ENCODE measurements at regions not wholly inside any gene's neighbourhood (a gene's known extent, or its start where the extent isn't known, plus 50 kb on each side); places are given as distances from the start of the nearest gene placed in this dataset.
"Not testable (repeated sequence)": the region's sequence is repeated elsewhere in the genome, so short reads cannot be mapped to it uniquely, and the experiment has no call there.

- H3K9me3 ChIP-seq (ENCODE audit: control insufficient read depth, insufficient read depth, low read depth, low read length): no peaks in the 10 kb centered on the region
- no peak overlapping the region for H3K4me2 ChIP-seq (ENCODE audit: extremely low read depth, insufficient read depth, low read length)
- TF ChIP-seq CTCF (conservative IDR thresholded peaks at IDR 0.05 in 1 of 2, IDR thresholded peaks at IDR 0.05 in 1 of 2; ENCODE audit: low read depth in 1 of 2, low read length in 2 of 2) (no peak), EZH2 (IDR thresholded peaks at IDR 0.05; ENCODE audit: low read length, missing control alignments) (no peak)
- no peak overlapping the region for H3K9ac ChIP-seq (ENCODE audit: insufficient read depth, low read length)
- no peak for DNase-seq (ENCODE audit: low read depth in 2 of 2)
- H3K27ac ChIP-seq (ENCODE audit: insufficient read depth, low read length): no peak overlapping the region
- H3K4me3 ChIP-seq (replicated peaks in 1 of 4; ENCODE audit: control extremely low read depth in 1 of 4, insufficient read depth in 1 of 4, low read depth in 3 of 4, low read length in 4 of 4): no peak overlapping the region
- H2AFZ ChIP-seq (ENCODE audit: low read length): no peak overlapping the region
- no peaks in the 10 kb centered on the region for H3K36me3 ChIP-seq (ENCODE audit: control insufficient read depth, insufficient read depth, low read length)
- H4K20me1 ChIP-seq (ENCODE audit: control insufficient read depth, extremely low read depth, insufficient read depth, low read length): no peaks in the 10 kb centered on the region
- H3K27me3 ChIP-seq (ENCODE audit: control insufficient read depth, insufficient read depth, low read length): no peaks in the 10 kb centered on the region
- no peaks in the 10 kb centered on the region for H3K79me2 ChIP-seq (ENCODE audit: control insufficient read depth, insufficient read depth, low read length)
- no peaks in the 10 kb centered on the region for H3K4me1 ChIP-seq (ENCODE audit: control insufficient read depth, extremely low read depth, insufficient read depth, low read length)
Observed at GRCh38 chr4:130029442-130029841, 933.5 kb downstream of the C4orf33 start.

- no peak overlapping the region for H3K9ac ChIP-seq (ENCODE audit: insufficient read depth, low read length)
- no peak overlapping the region for H3K4me3 ChIP-seq (replicated peaks in 1 of 4; ENCODE audit: control extremely low read depth in 1 of 4, insufficient read depth in 1 of 4, low read depth in 3 of 4, low read length in 4 of 4)
- H3K27me3 ChIP-seq (ENCODE audit: control insufficient read depth, insufficient read depth, low read length): no peaks in the 10 kb centered on the region
- no peaks in the 10 kb centered on the region for H3K9me3 ChIP-seq (ENCODE audit: control insufficient read depth, insufficient read depth, low read depth, low read length)
- H3K27ac ChIP-seq (ENCODE audit: insufficient read depth, low read length): no peak overlapping the region
- H2AFZ ChIP-seq (ENCODE audit: low read length): no peak overlapping the region
- no peak for DNase-seq (ENCODE audit: low read depth in 2 of 2)
- H3K4me2 ChIP-seq (ENCODE audit: extremely low read depth, insufficient read depth, low read length): no peak overlapping the region
- no peaks in the 10 kb centered on the region for H4K20me1 ChIP-seq (ENCODE audit: control insufficient read depth, extremely low read depth, insufficient read depth, low read length)
- H3K36me3 ChIP-seq (ENCODE audit: control insufficient read depth, insufficient read depth, low read length): no peaks in the 10 kb centered on the region
- no peaks in the 10 kb centered on the region for H3K79me2 ChIP-seq (ENCODE audit: control insufficient read depth, insufficient read depth, low read length)
- TF ChIP-seq EZH2 (IDR thresholded peaks at IDR 0.05; ENCODE audit: low read length, missing control alignments): no peak
- no peak for TF ChIP-seq CTCF (conservative IDR thresholded peaks at IDR 0.05 in 1 of 2, IDR thresholded peaks at IDR 0.05 in 1 of 2; ENCODE audit: low read depth in 1 of 2, low read length in 2 of 2)
- H3K4me1 ChIP-seq (ENCODE audit: control insufficient read depth, extremely low read depth, insufficient read depth, low read length): no peaks in the 10 kb centered on the region
Observed at GRCh38 chr4:130031858-130032257, 935.9 kb downstream of the C4orf33 start.

- not testable (repeated sequence) for H3K4me2 ChIP-seq (ENCODE audit: extremely low read depth, insufficient read depth, low read length); H3K4me3 ChIP-seq (replicated peaks in 1 of 4; ENCODE audit: control extremely low read depth in 1 of 4, insufficient read depth in 1 of 4, low read depth in 3 of 4, low read length in 4 of 4); H4K20me1 ChIP-seq (ENCODE audit: control insufficient read depth, extremely low read depth, insufficient read depth, low read length); H3K9ac ChIP-seq (ENCODE audit: insufficient read depth, low read length); H3K79me2 ChIP-seq (ENCODE audit: control insufficient read depth, insufficient read depth, low read length); H3K36me3 ChIP-seq (ENCODE audit: control insufficient read depth, insufficient read depth, low read length); H3K9me3 ChIP-seq (ENCODE audit: control insufficient read depth, insufficient read depth, low read depth, low read length); H3K4me1 ChIP-seq (ENCODE audit: control insufficient read depth, extremely low read depth, insufficient read depth, low read length); H3K27me3 ChIP-seq (ENCODE audit: control insufficient read depth, insufficient read depth, low read length); H2AFZ ChIP-seq (ENCODE audit: low read length); H3K27ac ChIP-seq (ENCODE audit: insufficient read depth, low read length); DNase-seq (ENCODE audit: low read depth in 2 of 2)
Observed at GRCh38 chr4:130033657-130034056, 937.7 kb downstream of the C4orf33 start.

- TF ChIP-seq EZH2 (IDR thresholded peaks at IDR 0.05; ENCODE audit: low read length, missing control alignments) (no peak), CTCF (conservative IDR thresholded peaks at IDR 0.05 in 1 of 2, IDR thresholded peaks at IDR 0.05 in 1 of 2; ENCODE audit: low read depth in 1 of 2, low read length in 2 of 2) (no peak)
- no peaks in the 10 kb centered on the region for H3K36me3 ChIP-seq (ENCODE audit: control insufficient read depth, insufficient read depth, low read length)
- no peaks in the 10 kb centered on the region for H3K9me3 ChIP-seq (ENCODE audit: control insufficient read depth, insufficient read depth, low read depth, low read length)
- H3K79me2 ChIP-seq (ENCODE audit: control insufficient read depth, insufficient read depth, low read length): no peaks in the 10 kb centered on the region
- no peaks in the 10 kb centered on the region for H3K4me1 ChIP-seq (ENCODE audit: control insufficient read depth, extremely low read depth, insufficient read depth, low read length)
- no peak for DNase-seq (ENCODE audit: low read depth in 2 of 2)
- no peak overlapping the region for H3K4me3 ChIP-seq (replicated peaks in 1 of 4; ENCODE audit: control extremely low read depth in 1 of 4, insufficient read depth in 1 of 4, low read depth in 3 of 4, low read length in 4 of 4)
- H3K27ac ChIP-seq (ENCODE audit: insufficient read depth, low read length): no peak overlapping the region
- H3K4me2 ChIP-seq (ENCODE audit: extremely low read depth, insufficient read depth, low read length): no peak overlapping the region
- no peak overlapping the region for H2AFZ ChIP-seq (ENCODE audit: low read length)
- H4K20me1 ChIP-seq (ENCODE audit: control insufficient read depth, extremely low read depth, insufficient read depth, low read length): no peaks in the 10 kb centered on the region
- no peak overlapping the region for H3K9ac ChIP-seq (ENCODE audit: insufficient read depth, low read length)
- no peaks in the 10 kb centered on the region for H3K27me3 ChIP-seq (ENCODE audit: control insufficient read depth, insufficient read depth, low read length)
Observed at GRCh38 chr4:130034876-130035275, 938.9 kb downstream of the C4orf33 start.

All from fibroblast of lung (primary cell).